Cardiac fibroblast (primary cell): ENCODE measurements at regions not wholly inside any gene's neighbourhood (a gene's known extent, or its start where the extent isn't known, plus 50 kb on each side); places are given as distances from the start of the nearest gene placed in this dataset.

Source experiments
- DNase-seq, 2 donors: peaks; one replicate each; pipeline versions ENCODE4 v3.0.0 to v3.0.0-alpha.2; 2010; ENCODE audit warnings: low read depth in 2 of 2
- H3K4me3 ChIP-seq, 2 donors: replicated peaks in 1 of 2; 1 replicate in 1 of 2; 2 replicates in 1 of 2; pipeline ENCODE4 v1.5.1; 2011; ENCODE audit warnings: low read depth in 2 of 2, low read length in 2 of 2, mild to moderate bottlenecking in 2 of 2, moderate library complexity in 1 of 2
- CTCF ChIP-seq: IDR thresholded peaks from one replicate; pipeline ENCODE4 v1.5.1; 2011; ENCODE audit warnings: low read depth, mild to moderate bottlenecking, low read length, inconsistent platforms

- DNase-seq = no peak
- no peak for TF ChIP-seq CTCF
- no peak overlapping the region for H3K4me3 ChIP-seq
Measured at GRCh38 chr2:207286106-207286505, 120.4 kb upstream of the KLF7 start.

GRCh38 chr2:207288628-207289027 is 122.9 kb upstream of the KLF7 start:
- DNase-seq = no peak
- H3K4me3 ChIP-seq = no peak overlapping the region
- no peak for TF ChIP-seq CTCF

GRCh38 chr2:207289295-207290018 is 123.7 kb upstream of the KLF7 start:
- no peak for TF ChIP-seq CTCF
- no peak overlapping the region for H3K4me3 ChIP-seq
- peak in 1 of 2 donors; percentile 39 for DNase-seq

GRCh38 chr2:207290833-207291624 is 125.3 kb upstream of the KLF7 start:
- no peak for DNase-seq
- TF ChIP-seq CTCF = no peak
- H3K4me3 ChIP-seq = no peak overlapping the region

GRCh38 chr2:207291625-207292252 is 126.0 kb upstream of the KLF7 start:
- DNase-seq = no peak
- no peak for TF ChIP-seq CTCF
- H3K4me3 ChIP-seq = no peak overlapping the region

DNA sequence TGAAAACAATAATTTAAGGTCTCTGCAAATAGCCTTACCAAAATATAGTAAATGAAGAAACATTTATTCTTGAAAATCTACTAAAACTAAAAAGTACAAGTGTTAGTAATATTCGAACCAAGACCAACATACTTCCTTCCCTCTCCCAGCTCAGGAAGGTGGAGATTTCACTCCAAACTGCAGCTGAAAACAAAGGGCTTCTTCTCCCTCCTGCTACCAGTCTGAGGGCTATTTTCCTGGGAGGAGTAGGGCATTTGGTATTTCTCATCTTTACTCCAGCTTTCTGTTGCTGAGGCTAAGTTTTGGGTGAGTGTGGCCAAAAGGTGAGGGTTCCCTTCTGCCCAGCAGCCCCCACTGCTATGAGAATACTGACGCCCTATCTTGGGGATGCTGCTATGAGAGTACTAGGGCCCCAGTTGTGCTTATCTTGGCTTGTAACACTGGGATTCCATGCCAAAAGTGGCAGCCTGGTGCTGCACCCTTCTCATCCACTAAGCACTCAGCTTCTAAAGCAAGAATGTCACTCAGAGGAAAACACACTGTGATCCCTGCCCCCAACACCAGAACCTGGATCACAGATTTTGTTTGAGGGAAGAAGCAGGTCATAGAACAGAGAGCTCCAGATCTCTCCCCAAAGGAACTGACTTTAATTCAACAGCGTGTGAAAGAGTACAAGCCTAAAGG is 130.7 kb upstream of the KLF7 start:
- TF ChIP-seq CTCF = no peak
- peak; percentile 34 to 45 for DNase-seq
- no peak overlapping the region for H3K4me3 ChIP-seq
